Right lobe of liver (tissue), 6 donors: ENCODE measurements at regions not wholly inside any gene's neighbourhood (a gene's known extent, or its start where the extent isn't known, plus 50 kb on each side); places are given as distances from the start of the nearest gene placed in this dataset.

Source experiments
- ATAC-seq, 4 donors: fragments of 200-7000 bp; cut with Tn5 transposase; one replicate each; pipeline ENCODE4 v1.9.1; 2020; ENCODE audit warnings: mild to moderate bottlenecking in 4 of 4, moderate library complexity in 4 of 4
- DNase-seq, 3 donors: peaks; one replicate each; pipeline ENCODE4 v3.0.0-alpha.2; 2020
- H3K27ac ChIP-seq, 3 donors: fragments of 200-600 bp; one replicate each; pipeline ENCODE4 v1.8.0; 2022
- H3K27me3 ChIP-seq, 2 donors: fragments of 200-600 bp; one replicate each; pipeline ENCODE4 v1.8.0; 2022
- H3K36me3 ChIP-seq, 4 donors: fragments of 200-600 bp; sonication (generic) in 1 of 4; one replicate each; pipeline versions ENCODE4 v1.5.1 to v1.8.0; 2017 to 2022; ENCODE audit warnings: control low read depth in 1 of 4
- H3K4me1 ChIP-seq, 4 donors: fragments of 200-600 bp; sonication (generic) in 1 of 4; one replicate each; pipeline versions ENCODE4 v1.5.1 to v1.8.0; 2017 to 2022; ENCODE audit warnings: control low read depth in 1 of 4
- H3K4me3 ChIP-seq, 3 donors: fragments of 200-600 bp; one replicate each; pipeline ENCODE4 v1.8.0; 2022
- H3K9me3 ChIP-seq, 4 donors: fragments of 200-600 bp; sonication (generic) in 1 of 4; one replicate each; pipeline versions ENCODE4 v1.5.1 to v1.8.0; 2017 to 2022; ENCODE audit warnings: control low read depth in 1 of 4
- POLR2A ChIP-seq: fragments of 450-650 bp; IDR thresholded peaks from one replicate; pipeline ENCODE4 v1.6.1; 2017; ENCODE audit warnings: antibody characterized with exemption, mild to moderate bottlenecking
- WGBS: methylation state at CpG from one replicate; pipeline ENCODE4 v1.1.6; 2018; ENCODE audit warnings: low coverage, low lambda C conversion rate; ENCODE audit not compliant: insufficient coverage; ENCODE audit errors: missing lambda C conversion rate; 5-methylcytosine and 5-hydroxymethylcytosine counted together
- intact Hi-C, 2 donors: fragments of 100-400 bp; cut with DNase I; formaldehyde crosslinking; loops; one replicate each; pipeline versions ENCODE4 v1.11.2 to v1.14.1; 2022
- small RNA-seq, 2 experiments: library from RNA; depleted of rRNA; stranded (forward); fragments of <200 nt; gene quantifications; one replicate each; pipeline ENCODE3, GENCODE V24; 2016
- TF ChIP-seq, protein P1 (sequence below), 4 donors: fragments of 200-600 bp in 3 of 4; fragments of 450-650 bp in 1 of 4; IDR thresholded peaks; one replicate each; pipeline versions ENCODE4 v1.5.1 to v1.8.0; 2016 to 2022; ENCODE audit warnings: antibody characterized with exemption in 4 of 4, mild to moderate bottlenecking in 2 of 4
- donor health status: DM: no; HTN: yes; CAD: no.
- donor health status: DM: no; HTN: no; CAD: no.
- donor health status: DM: no; HTN: no; CAD: no.
- donor health status: DM: no; HTN: yes; CAD: no.
- donor health status: DM: no; HTN: yes; CAD: no.

GRCh38 chr2:152280780-152281179 is 54.2 kb upstream of the FMNL2 start:
- WGBS = 66% methylated on average over 2 of the region's 2 CpGs
- no peaks in the 10 kb centered on the region for H3K9me3 ChIP-seq
- H3K27ac ChIP-seq = no peak overlapping the region
- H3K36me3 ChIP-seq = no peaks in the 10 kb centered on the region
- ATAC-seq = no peak
- no peak for TF ChIP-seq POLR2A
- TF ChIP-seq, protein P1, sequence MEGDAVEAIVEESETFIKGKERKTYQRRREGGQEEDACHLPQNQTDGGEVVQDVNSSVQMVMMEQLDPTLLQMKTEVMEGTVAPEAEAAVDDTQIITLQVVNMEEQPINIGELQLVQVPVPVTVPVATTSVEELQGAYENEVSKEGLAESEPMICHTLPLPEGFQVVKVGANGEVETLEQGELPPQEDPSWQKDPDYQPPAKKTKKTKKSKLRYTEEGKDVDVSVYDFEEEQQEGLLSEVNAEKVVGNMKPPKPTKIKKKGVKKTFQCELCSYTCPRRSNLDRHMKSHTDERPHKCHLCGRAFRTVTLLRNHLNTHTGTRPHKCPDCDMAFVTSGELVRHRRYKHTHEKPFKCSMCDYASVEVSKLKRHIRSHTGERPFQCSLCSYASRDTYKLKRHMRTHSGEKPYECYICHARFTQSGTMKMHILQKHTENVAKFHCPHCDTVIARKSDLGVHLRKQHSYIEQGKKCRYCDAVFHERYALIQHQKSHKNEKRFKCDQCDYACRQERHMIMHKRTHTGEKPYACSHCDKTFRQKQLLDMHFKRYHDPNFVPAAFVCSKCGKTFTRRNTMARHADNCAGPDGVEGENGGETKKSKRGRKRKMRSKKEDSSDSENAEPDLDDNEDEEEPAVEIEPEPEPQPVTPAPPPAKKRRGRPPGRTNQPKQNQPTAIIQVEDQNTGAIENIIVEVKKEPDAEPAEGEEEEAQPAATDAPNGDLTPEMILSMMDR (IDR thresholded peaks at IDR 0.05) = no peak
- intact Hi-C loops = no loop called here
- no peak overlapping the region for H3K4me3 ChIP-seq
- no peaks in the 10 kb centered on the region for H3K27me3 ChIP-seq
- DNase-seq = no peak
- no peaks in the 10 kb centered on the region for H3K4me1 ChIP-seq

GRCh38 chr2:152283392-152283791 is 51.6 kb upstream of the FMNL2 start:
- Histone ChIP-seq H3K9me3 (no peaks in the 10 kb centered on the region), H3K4me3 (no peak overlapping the region), H3K4me1 (no peaks in the 10 kb centered on the region), H3K36me3 (no peaks in the 10 kb centered on the region), H3K27ac (no peak overlapping the region), H3K27me3 (no peaks in the 10 kb centered on the region)
- ATAC-seq = no peak
- intact Hi-C loops = no loop called here
- no peak for DNase-seq
- WGBS = 33% methylated on average over 1 of the region's 1 CpG
- TF ChIP-seq, protein P1 (IDR thresholded peaks at IDR 0.05) = no peak
- TF ChIP-seq POLR2A = no peak

DNA sequence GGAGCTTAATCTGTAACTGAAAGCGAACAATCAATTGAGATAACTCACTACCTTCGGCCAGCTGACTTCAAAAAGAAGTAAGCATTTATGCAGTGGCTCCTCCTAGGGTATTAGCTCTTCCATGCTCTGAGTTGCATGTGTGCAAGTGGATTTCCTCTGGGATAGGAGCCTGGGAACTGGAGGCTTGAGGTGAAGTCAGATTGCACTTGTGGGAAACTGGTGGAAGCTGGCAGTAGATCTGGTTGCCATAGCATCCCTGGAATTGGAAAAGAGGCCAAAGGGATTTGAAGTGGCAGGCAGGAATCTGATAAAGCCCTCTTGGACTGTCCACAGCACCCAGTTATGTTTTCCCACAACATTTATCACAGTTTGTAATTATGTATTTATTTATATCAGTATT is 50.6 kb upstream of the FMNL2 start:
- Histone ChIP-seq H3K4me1 (no peaks in the 10 kb centered on the region), H3K36me3 (no peaks in the 10 kb centered on the region), H3K9me3 (no peaks in the 10 kb centered on the region), H3K4me3 (no peak overlapping the region), H3K27me3 (no peaks in the 10 kb centered on the region), H3K27ac (no peak overlapping the region)
- WGBS = 49% methylated on average over 2 of the region's 2 CpGs
- ATAC-seq (no peak), DNase-seq (no peak)
- TF ChIP-seq, protein P1 (IDR thresholded peaks at IDR 0.05) = no peak
- TF ChIP-seq POLR2A = no peak
- intact Hi-C loops = no loop called here

Small RNA genes in the stretch of these regions (small RNA-seq; reads per million reads assigned to genes)
- gene RF00019 = 0 reads per million in 2 experiments
